ENCODE measurements at regions not wholly inside any gene's neighbourhood (a gene's known extent, or its start where the extent isn't known, plus 50 kb on each side); places are given as distances from the start of the nearest gene placed in this dataset.

DNA sequence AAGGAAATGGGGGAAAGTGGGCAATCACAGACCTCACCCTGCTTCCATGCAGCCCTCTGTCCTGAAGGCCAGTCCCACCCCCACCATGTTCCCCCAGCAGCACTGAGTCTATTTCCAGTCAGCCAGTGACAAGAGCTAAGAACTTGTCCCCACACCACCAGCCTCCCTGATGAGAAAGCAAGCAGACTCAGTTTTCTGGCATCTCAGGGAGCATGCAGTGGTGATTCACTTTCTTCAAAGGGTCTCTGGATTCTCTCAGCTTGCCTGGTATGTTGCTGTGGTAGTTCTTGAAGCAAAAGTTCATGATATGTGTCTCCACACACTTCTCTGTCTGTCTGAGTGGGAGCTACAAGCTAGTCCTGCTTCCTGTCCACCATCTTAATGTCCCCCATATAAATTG is 799.9 kb upstream of the TYRP1 start:
- intact Hi-C loops (cut with DNase I) = no loop called here

DNA sequence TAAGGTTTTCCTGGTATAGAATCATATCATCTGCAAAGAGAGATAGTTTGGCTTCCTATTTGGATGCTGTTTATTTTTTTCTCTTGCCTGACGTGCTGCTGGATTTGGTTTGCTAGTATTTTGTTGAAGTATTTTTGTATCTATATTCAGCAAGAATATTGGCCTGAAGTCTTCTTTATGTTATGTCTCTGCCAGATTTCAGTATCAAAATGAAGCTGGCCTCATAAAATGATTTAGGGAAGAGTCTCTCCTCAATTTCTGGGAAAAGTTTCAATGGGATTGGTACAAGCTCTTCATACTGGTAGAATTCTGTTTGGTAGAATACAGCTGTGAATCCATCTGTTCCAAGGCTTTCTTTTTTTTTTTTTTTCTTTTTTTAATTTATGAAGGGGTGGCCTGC is 799.0 kb upstream of the TYRP1 start:
- intact Hi-C loops (cut with DNase I) = no loop called here
- DNase-seq (no peak), ATAC-seq (no peak)
- TF ChIP-seq, protein P1, sequence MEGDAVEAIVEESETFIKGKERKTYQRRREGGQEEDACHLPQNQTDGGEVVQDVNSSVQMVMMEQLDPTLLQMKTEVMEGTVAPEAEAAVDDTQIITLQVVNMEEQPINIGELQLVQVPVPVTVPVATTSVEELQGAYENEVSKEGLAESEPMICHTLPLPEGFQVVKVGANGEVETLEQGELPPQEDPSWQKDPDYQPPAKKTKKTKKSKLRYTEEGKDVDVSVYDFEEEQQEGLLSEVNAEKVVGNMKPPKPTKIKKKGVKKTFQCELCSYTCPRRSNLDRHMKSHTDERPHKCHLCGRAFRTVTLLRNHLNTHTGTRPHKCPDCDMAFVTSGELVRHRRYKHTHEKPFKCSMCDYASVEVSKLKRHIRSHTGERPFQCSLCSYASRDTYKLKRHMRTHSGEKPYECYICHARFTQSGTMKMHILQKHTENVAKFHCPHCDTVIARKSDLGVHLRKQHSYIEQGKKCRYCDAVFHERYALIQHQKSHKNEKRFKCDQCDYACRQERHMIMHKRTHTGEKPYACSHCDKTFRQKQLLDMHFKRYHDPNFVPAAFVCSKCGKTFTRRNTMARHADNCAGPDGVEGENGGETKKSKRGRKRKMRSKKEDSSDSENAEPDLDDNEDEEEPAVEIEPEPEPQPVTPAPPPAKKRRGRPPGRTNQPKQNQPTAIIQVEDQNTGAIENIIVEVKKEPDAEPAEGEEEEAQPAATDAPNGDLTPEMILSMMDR (IDR thresholded peaks at IDR 0.05) = no peak
- Histone ChIP-seq H3K4me3 (no peak overlapping the region), H3K36me3 (no peaks in the 10 kb centered on the region), H3K27ac (no peak overlapping the region), H3K4me1 (no peaks in the 10 kb centered on the region), H3K9me3 (no peaks in the 10 kb centered on the region), H3K27me3 (ENCODE audit: low read depth) (no peaks in the 10 kb centered on the region)

More for the DNA sequence above, 799.9 kb upstream of the TYRP1 start:
- no peak for ATAC-seq
- no peaks in the 10 kb centered on the region for H3K9me3 ChIP-seq
- no peak for DNase-seq
- H3K4me3 ChIP-seq = no peak overlapping the region
- no peak overlapping the region for H3K27ac ChIP-seq
- H3K36me3 ChIP-seq = no peaks in the 10 kb centered on the region
- no peaks in the 10 kb centered on the region for H3K27me3 ChIP-seq (ENCODE audit: low read depth)
- TF ChIP-seq, protein P1 (IDR thresholded peaks at IDR 0.05) = no peak
- no peaks in the 10 kb centered on the region for H3K4me1 ChIP-seq

DNA sequence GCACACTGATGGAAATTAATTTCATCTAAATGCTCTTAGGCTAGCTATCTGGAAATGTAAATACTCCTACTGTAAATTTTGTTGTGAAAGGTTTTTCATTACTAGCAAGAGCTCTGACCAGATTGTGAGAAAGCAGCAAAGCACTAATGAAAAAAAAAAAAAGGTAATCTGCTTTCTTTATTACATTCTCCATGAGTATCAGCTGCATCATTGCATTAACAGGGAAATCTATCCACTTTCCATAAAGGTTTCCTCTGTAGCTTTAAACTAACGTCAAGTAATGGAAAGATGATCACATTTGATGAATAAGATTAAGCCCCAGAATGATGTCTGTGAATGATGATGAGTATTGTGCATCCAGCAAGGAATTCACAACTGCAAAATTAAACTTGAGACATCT is 790.6 kb upstream of the TYRP1 start:
- TF ChIP-seq, protein P1 (IDR thresholded peaks at IDR 0.05) = no peak
- Histone ChIP-seq H3K4me1 (no peaks in the 10 kb centered on the region), H3K4me3 (no peak overlapping the region), H3K36me3 (no peaks in the 10 kb centered on the region), H3K27me3 (ENCODE audit: low read depth) (no peaks in the 10 kb centered on the region), H3K9me3 (peaks cover 3% of the 10 kb centered on the region), H3K27ac (no peak overlapping the region)
- DNase-seq = no peak
- ATAC-seq = no peak
- intact Hi-C loops (cut with DNase I) = no loop called here

DNA sequence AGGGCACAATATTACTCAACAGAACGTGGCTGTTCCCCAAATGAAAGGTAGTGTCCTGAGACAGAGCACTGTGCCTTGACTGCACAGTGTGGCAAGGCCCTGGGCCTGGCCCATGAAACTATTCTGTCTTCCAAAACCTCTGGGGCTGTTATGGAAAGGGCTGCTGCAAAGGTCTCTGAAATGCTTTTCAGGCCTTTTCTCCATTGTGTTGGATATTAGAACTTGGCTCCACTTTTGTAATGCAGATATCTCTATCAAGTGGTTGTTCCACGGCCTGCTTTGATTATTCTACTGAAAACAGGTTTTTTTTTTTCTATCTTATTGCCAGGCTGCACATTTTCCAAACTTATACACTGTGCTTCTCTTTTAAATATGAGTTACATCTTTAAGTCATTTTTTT is 777.5 kb upstream of the TYRP1 start:
- no peaks in the 10 kb centered on the region for H3K36me3 ChIP-seq
- H3K27me3 ChIP-seq (ENCODE audit: low read depth) = no peaks in the 10 kb centered on the region
- DNase-seq = no peak
- H3K9me3 ChIP-seq = no peaks in the 10 kb centered on the region
- TF ChIP-seq, protein P1 (IDR thresholded peaks at IDR 0.05) = no peak
- no peaks in the 10 kb centered on the region for H3K4me1 ChIP-seq
- intact Hi-C loops (cut with DNase I) = no loop called here
- H3K4me3 ChIP-seq = no peak overlapping the region
- no peak overlapping the region for H3K27ac ChIP-seq
- no peak for ATAC-seq

DNA sequence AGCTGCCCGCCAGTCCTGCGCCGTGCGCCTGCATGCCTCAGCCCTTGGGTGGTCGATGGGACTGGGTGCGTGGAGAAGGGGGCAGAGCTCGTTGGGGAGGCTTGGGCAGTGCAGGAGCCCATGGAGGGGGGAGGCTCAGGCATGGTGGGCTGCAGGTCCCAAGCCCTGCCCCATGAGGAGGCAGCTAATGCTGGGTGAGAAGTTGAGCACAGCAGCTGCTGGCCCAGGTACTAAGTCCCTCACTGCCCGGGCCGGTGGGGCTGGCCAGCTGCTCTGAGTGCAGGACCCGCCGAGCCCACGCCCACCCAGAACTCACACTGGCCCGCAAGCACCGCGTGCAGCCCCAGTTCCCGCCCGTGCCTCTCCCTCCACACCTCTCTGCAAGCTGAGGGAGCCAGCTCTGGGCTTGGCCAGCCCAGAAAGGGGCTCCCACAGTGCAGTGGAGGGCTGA is 764.3 kb upstream of the TYRP1 start:
- Histone ChIP-seq H3K27ac (no peak overlapping the region), H3K36me3 (no peaks in the 10 kb centered on the region), H3K4me1 (no peaks in the 10 kb centered on the region), H3K27me3 (ENCODE audit: low read depth) (no peaks in the 10 kb centered on the region), H3K4me3 (no peak overlapping the region), H3K9me3 (no peaks in the 10 kb centered on the region)
- ATAC-seq (no peak), DNase-seq (peak; percentile 42)
- intact Hi-C loops (cut with DNase I) = no loop called here
- TF ChIP-seq, protein P1 (IDR thresholded peaks at IDR 0.05) = no peak

DNA sequence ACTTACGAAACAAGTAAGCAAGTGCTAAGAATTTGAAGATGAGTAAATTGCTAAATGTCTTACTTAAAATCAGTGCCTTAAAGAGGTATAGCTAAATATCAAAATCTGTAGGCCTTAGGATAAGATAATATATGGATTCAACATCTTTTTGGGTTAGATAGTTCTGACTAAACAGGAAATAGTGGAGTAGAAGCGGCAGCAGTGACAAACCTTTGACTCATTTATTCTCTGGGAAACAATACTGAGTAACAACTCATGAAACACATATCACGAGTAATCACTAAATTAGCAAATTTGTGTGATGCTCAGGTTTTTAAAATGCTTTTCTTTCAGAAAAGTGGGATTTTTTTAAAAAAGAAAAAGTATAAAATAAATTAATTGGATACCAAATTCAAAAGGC is 762.1 kb upstream of the TYRP1 start:
- DNase-seq (no peak), ATAC-seq (no peak)
- TF ChIP-seq, protein P1 (IDR thresholded peaks at IDR 0.05) = no peak
- H3K36me3 ChIP-seq = no peaks in the 10 kb centered on the region
- H3K9me3 ChIP-seq = no peaks in the 10 kb centered on the region
- no peaks in the 10 kb centered on the region for H3K27me3 ChIP-seq (ENCODE audit: low read depth)
- no peak overlapping the region for H3K4me3 ChIP-seq
- intact Hi-C loops (cut with DNase I) = no loop called here
- no peaks in the 10 kb centered on the region for H3K4me1 ChIP-seq
- no peak overlapping the region for H3K27ac ChIP-seq
